ENCODE measurements at regions not wholly inside any gene's neighbourhood (a gene's known extent, or its start where the extent isn't known, plus 50 kb on each side); places are given as distances from the start of the nearest gene placed in this dataset.

DNA sequence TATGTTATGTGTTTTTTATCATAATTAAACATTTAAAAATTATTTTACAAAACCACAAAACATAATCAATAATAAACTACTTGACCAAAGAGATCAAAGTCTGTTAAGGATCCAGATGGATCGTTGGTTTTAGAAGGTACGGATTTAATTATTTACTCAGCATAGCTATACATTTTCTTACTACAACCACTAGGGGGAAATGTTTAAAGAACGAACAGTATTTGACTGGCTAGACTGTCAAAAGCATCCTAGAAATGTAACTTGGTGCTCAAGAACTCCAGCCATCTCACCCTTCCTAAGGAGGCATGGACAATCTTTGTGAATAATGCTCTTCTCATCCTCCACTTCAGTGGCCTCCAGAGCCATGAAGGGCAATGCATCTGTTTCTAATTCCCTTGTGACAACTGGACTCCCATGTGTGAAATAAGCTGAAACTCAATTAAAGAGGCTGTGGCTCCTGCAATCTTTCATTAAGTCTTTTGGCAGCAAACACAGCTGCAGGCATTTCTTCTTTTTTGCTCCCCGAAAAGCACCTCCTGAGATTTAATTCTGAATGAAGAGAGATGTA is 94.7 kb upstream of the TUSC7 start:
- H3K27ac Mint-ChIP-seq = no peak overlapping the region
- no peak overlapping the region for H3K4me3 Mint-ChIP-seq
- TF ChIP-seq, protein P1, sequence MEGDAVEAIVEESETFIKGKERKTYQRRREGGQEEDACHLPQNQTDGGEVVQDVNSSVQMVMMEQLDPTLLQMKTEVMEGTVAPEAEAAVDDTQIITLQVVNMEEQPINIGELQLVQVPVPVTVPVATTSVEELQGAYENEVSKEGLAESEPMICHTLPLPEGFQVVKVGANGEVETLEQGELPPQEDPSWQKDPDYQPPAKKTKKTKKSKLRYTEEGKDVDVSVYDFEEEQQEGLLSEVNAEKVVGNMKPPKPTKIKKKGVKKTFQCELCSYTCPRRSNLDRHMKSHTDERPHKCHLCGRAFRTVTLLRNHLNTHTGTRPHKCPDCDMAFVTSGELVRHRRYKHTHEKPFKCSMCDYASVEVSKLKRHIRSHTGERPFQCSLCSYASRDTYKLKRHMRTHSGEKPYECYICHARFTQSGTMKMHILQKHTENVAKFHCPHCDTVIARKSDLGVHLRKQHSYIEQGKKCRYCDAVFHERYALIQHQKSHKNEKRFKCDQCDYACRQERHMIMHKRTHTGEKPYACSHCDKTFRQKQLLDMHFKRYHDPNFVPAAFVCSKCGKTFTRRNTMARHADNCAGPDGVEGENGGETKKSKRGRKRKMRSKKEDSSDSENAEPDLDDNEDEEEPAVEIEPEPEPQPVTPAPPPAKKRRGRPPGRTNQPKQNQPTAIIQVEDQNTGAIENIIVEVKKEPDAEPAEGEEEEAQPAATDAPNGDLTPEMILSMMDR (IDR thresholded peaks at IDR 0.05; ENCODE audit: unreplicated experiment in 3 of 3) = peak; percentile 18 to 56 (median 30)
- no peaks in the 10 kb centered on the region for H3K4me1 Mint-ChIP-seq
- no peaks in the 10 kb centered on the region for H3K36me3 Mint-ChIP-seq (ENCODE audit: low read depth)
- no peaks in the 10 kb centered on the region for H3K27me3 Mint-ChIP-seq (ENCODE audit: low read depth)
- H3K9me3 Mint-ChIP-seq = no peaks in the 10 kb centered on the region

DNA sequence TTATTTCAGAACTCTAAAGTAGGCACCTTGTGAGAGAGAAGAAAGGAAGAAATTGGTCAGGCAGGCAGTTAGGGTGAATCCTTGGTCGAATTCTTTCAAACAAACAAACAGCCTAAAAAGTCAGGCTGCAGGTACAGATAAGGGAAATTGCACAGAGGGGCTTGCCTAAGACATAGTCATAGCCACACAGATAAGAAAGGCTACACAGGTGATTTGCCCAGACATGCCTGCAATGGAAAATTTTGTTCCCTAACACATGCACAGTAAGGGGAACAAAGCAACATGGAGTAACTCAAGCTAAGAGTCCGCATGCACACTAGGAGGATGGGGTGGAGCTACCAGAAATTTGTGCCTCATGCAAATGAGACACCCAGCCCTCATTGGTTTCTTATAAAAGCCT is 91.4 kb upstream of the TUSC7 start:
- TF ChIP-seq, protein P1 (IDR thresholded peaks at IDR 0.05; ENCODE audit: unreplicated experiment in 3 of 3) = no peak
- no peaks in the 10 kb centered on the region for H3K36me3 Mint-ChIP-seq (ENCODE audit: low read depth)
- H3K27ac Mint-ChIP-seq = no peak overlapping the region
- H3K9me3 Mint-ChIP-seq = peaks cover 3% of the 10 kb centered on the region
- H3K4me1 Mint-ChIP-seq = no peaks in the 10 kb centered on the region
- H3K27me3 Mint-ChIP-seq (ENCODE audit: low read depth) = no peaks in the 10 kb centered on the region
- no peak overlapping the region for H3K4me3 Mint-ChIP-seq

DNA sequence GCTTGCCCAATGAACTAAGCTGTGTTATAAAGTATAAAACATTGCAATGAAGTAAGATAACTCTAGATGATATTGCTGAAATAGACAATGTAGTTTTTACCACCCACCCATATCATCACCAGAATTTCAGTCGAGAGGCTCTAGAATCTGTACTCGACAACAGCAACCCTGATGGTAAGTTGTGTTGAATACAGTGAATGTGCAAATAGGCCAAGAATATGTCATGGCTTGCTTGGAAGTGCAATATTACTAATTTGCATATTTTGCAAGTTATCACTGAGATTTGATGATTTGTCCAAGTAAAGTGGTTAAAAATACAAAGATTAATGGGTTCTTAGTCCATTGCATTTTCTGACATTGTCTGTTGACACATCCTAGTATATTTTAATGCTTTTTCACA is 90.6 kb upstream of the TUSC7 start:
- Mint-ChIP-seq H3K27ac (no peak overlapping the region), H3K9me3 (peaks cover 6% of the 10 kb centered on the region), H3K36me3 (ENCODE audit: low read depth) (no peaks in the 10 kb centered on the region), H3K27me3 (ENCODE audit: low read depth) (no peaks in the 10 kb centered on the region), H3K4me1 (no peaks in the 10 kb centered on the region), H3K4me3 (no peak overlapping the region)
- TF ChIP-seq, protein P1 (IDR thresholded peaks at IDR 0.05; ENCODE audit: unreplicated experiment in 3 of 3) = no peak

DNA sequence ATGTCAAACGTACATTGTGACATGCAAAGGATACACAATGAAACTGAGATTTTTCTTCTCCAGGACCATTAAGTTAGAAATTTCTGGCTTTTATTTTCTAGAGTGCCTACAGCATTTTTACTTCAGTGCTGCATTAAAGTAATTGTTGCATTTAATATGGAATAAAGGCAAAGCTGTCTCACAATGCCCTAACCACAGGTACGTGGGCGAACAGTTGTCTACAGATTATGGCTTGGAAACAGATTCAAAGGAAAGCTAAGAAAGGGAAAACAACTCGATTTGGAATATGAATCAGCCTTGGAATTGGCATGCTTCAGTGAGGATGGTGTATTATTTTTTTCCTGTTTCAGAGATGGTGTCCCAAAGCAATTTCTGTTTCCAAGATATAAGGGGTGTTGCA is 79.1 kb upstream of the TUSC7 start:
- no peak overlapping the region for H3K27ac Mint-ChIP-seq
- no peak overlapping the region for H3K4me3 Mint-ChIP-seq
- no peaks in the 10 kb centered on the region for H3K36me3 Mint-ChIP-seq (ENCODE audit: low read depth)
- peaks cover 23% of the 10 kb centered on the region for H3K9me3 Mint-ChIP-seq
- no peaks in the 10 kb centered on the region for H3K27me3 Mint-ChIP-seq (ENCODE audit: low read depth)
- TF ChIP-seq, protein P1 (IDR thresholded peaks at IDR 0.05; ENCODE audit: unreplicated experiment in 3 of 3) = no peak
- H3K4me1 Mint-ChIP-seq = no peaks in the 10 kb centered on the region

DNA sequence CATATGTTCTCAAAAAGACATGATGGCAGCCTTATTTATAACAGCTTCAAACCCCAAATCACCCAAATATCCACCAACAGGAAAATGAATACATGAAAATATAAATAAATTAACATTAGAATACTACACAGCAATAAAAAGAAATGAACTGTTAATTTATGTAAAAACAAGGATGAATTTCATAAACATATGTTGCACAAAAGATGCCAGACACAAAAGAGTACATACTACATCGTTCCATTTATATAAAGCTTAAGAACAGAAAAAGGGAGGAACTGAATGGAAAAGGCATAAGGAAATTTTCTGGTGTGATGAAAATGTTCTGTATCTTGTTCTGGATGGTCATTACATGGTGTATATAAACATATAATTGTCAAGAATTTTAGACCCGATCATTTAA is 69.9 kb upstream of the TUSC7 start:
- Mint-ChIP-seq H3K27ac (no peak overlapping the region), H3K36me3 (ENCODE audit: low read depth) (no peaks in the 10 kb centered on the region)

DNA sequence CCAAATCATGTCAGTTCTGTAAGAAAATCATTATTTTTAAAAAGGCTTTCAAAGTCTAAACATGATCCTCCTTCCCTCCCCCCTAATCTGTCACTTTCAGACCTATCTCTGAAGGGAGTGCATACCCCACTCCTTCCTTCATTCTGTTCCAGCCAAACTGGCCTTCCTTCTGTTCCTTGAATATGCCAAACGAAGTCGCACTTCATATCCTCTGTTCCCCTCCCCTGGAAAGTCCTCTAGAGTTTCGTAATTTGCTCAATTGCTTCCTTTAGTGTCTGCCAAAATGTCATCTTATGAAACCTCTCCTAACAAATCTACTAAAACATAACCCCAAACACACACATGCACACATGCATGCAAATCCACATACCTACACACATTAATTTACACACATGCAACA is 69.5 kb upstream of the TUSC7 start:
- TF ChIP-seq, protein P1 (IDR thresholded peaks at IDR 0.05; ENCODE audit: unreplicated experiment in 3 of 3) = no peak
- Mint-ChIP-seq H3K27ac (no peak overlapping the region), H3K4me3 (no peak overlapping the region), H3K27me3 (ENCODE audit: low read depth) (no peaks in the 10 kb centered on the region), H3K9me3 (no peaks in the 10 kb centered on the region), H3K4me1 (no peaks in the 10 kb centered on the region), H3K36me3 (ENCODE audit: low read depth) (no peaks in the 10 kb centered on the region)

More for the DNA sequence above, 69.9 kb upstream of the TUSC7 start:
- Mint-ChIP-seq H3K4me1 (no peaks in the 10 kb centered on the region), H3K9me3 (no peaks in the 10 kb centered on the region), H3K27me3 (ENCODE audit: low read depth) (no peaks in the 10 kb centered on the region), H3K4me3 (no peak overlapping the region)
- TF ChIP-seq, protein P1 (IDR thresholded peaks at IDR 0.05; ENCODE audit: unreplicated experiment in 3 of 3) = no peak
